ENCODE measurements at regions not wholly inside any gene's neighbourhood (a gene's known extent, or its start where the extent isn't known, plus 50 kb on each side); places are given as distances from the start of the nearest gene placed in this dataset.

DNA sequence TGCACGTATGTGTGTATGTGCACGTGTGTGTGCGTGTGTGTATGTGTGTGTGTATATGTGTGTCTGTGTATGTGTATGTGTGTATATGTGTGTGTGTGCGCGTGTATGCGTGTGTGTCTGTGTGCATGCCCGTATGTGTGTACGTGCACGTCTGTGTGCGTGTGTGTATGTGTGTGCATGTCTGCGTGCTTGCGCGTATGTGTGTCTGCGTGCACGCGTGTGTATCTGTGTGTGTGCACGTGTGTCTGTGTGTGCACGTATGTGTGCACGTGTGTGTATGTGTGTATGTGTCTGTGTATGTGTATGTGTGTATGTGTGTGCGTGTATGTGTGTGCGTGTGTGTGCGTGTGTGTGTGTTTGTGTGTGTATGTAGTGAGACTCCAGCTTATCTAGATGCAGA lies 97.5 kb upstream of the SPATS2L start:
- intact Hi-C loops (cut with DNase I) = no loop called here
- no peaks in the 10 kb centered on the region for H3K36me3 ChIP-seq
- H3K4me1 ChIP-seq = no peaks in the 10 kb centered on the region
- peaks cover 0 to 5% (median 0%) of the 10 kb centered on the region in 4 donors for H3K9me3 ChIP-seq
- no peaks in the 10 kb centered on the region for H3K27me3 ChIP-seq
- TF ChIP-seq, protein P1, sequence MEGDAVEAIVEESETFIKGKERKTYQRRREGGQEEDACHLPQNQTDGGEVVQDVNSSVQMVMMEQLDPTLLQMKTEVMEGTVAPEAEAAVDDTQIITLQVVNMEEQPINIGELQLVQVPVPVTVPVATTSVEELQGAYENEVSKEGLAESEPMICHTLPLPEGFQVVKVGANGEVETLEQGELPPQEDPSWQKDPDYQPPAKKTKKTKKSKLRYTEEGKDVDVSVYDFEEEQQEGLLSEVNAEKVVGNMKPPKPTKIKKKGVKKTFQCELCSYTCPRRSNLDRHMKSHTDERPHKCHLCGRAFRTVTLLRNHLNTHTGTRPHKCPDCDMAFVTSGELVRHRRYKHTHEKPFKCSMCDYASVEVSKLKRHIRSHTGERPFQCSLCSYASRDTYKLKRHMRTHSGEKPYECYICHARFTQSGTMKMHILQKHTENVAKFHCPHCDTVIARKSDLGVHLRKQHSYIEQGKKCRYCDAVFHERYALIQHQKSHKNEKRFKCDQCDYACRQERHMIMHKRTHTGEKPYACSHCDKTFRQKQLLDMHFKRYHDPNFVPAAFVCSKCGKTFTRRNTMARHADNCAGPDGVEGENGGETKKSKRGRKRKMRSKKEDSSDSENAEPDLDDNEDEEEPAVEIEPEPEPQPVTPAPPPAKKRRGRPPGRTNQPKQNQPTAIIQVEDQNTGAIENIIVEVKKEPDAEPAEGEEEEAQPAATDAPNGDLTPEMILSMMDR (IDR thresholded peaks at IDR 0.05) = no peak
- TF ChIP-seq EP300 (IDR thresholded peaks at IDR 0.05) (no peak), POLR2AphosphoS5 (IDR thresholded peaks at IDR 0.05) (no peak), POLR2A (IDR thresholded peaks at IDR 0.05; ENCODE audit: low read depth) (no peak)
- no peak for DNase-seq (ENCODE audit: extremely low spot score)
- H3K27ac ChIP-seq (replicated peaks in 1 of 4) = no peak overlapping the region
- no peak overlapping the region for H3K4me3 ChIP-seq
- WGBS = 80% methylated on average over 22 of the region's 22 CpGs

DNA sequence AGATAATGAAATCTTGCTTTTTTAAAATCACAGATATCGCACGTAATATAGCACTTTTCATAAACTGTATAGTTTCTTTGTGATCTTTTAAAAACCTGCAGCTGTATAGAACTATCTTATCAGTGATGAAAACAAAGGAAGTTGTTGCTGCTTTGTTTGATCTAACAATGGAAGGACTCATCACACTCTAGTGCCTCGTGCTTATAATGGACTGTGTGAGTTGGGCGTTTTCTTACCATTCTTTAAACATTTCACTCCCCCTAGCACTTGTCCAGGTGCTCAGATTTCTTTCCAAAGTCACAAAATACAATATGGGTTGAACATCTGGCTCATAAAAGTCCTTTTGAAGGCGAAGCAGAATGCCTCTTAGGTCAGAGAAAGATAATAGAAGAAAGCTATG lies 94.8 kb upstream of the SPATS2L start:
- H3K36me3 ChIP-seq = no peaks in the 10 kb centered on the region
- TF ChIP-seq, protein P1 (IDR thresholded peaks at IDR 0.05) = no peak
- no peak for TF ChIP-seq POLR2A (IDR thresholded peaks at IDR 0.05; ENCODE audit: low read depth)
- no peak for TF ChIP-seq EP300 (IDR thresholded peaks at IDR 0.05)
- no peak for TF ChIP-seq POLR2AphosphoS5 (IDR thresholded peaks at IDR 0.05)
- H3K27ac ChIP-seq (replicated peaks in 1 of 4) = no peak overlapping the region
- intact Hi-C loops (cut with DNase I) = no loop called here
- H3K27me3 ChIP-seq = no peaks in the 10 kb centered on the region
- no peak for DNase-seq (ENCODE audit: extremely low spot score)
- H3K4me1 ChIP-seq = no peaks in the 10 kb centered on the region
- 68% methylated on average over 5 of the region's 5 CpGs for WGBS
- H3K9me3 ChIP-seq = no peaks in the 10 kb centered on the region
- no peak overlapping the region for H3K4me3 ChIP-seq

DNA sequence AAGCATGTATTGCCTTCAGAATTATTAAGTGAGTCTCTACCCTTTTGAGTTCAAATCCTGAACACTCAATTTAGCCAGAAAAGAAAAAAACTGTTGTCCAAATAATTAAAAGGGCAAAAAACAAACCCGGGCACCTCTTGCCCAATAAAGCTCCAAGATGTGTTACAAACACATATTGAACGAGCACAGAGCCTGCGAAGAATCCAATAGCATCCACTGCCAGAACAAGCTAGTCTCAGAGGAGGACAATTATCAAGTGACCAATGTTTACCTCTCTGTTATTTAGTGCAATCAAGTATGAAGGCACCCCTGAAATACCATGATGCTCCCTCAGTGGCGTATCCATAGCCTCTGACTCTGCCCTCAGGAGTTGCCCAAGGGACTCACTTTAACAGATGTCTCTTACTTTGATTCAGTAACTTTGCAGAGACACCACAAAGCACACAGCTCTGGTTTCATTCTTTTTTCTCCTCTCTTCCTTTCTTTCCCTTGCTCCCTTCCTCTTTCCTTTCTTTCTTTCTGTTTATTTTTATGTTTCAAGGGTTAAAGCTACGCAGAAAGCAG lies 93.5 kb upstream of the SPATS2L start:
- H3K4me3 ChIP-seq = no peak overlapping the region
- 93% methylated on average over 5 of the region's 5 CpGs for WGBS
- no peak for DNase-seq (ENCODE audit: extremely low spot score)
- H3K36me3 ChIP-seq = no peaks in the 10 kb centered on the region
- TF ChIP-seq POLR2AphosphoS5 (IDR thresholded peaks at IDR 0.05) (no peak), POLR2A (IDR thresholded peaks at IDR 0.05; ENCODE audit: low read depth) (no peak), EP300 (IDR thresholded peaks at IDR 0.05) (no peak)
- H3K27me3 ChIP-seq = no peaks in the 10 kb centered on the region
- no peak overlapping the region for H3K27ac ChIP-seq (replicated peaks in 1 of 4)
- intact Hi-C loops (cut with DNase I) = no loop called here
- H3K4me1 ChIP-seq = no peaks in the 10 kb centered on the region
- H3K9me3 ChIP-seq = no peaks in the 10 kb centered on the region

DNA sequence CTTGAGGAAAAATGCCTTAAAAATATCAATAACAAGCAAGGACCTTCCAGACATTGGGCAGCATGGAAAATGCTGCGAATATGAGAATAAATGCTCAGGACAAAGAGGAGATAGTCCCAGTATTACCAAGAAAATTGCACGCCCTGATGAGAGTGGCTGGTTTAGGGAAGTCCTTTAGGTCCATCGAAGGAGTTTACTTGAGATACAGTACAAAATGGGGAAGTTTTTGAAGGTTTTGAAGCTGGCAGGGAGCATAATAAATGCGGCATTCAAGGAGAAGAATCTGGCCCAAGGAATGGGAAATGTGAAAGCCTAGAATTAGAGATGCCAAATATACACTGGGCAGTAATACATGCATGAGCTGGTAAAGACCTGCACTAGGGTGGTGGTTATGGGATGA lies 90.2 kb upstream of the SPATS2L start:
- no peak overlapping the region for H3K4me3 ChIP-seq
- 92% methylated on average over 4 of the region's 4 CpGs for WGBS
- no peak overlapping the region for H3K27ac ChIP-seq (replicated peaks in 1 of 4)
- intact Hi-C loops (cut with DNase I) = no loop called here
- no peak for DNase-seq (ENCODE audit: extremely low spot score)
- no peaks in the 10 kb centered on the region for H3K36me3 ChIP-seq
- no peaks in the 10 kb centered on the region for H3K27me3 ChIP-seq
- H3K9me3 ChIP-seq = no peaks in the 10 kb centered on the region
- TF ChIP-seq POLR2AphosphoS5 (IDR thresholded peaks at IDR 0.05) (no peak), POLR2A (IDR thresholded peaks at IDR 0.05; ENCODE audit: low read depth) (no peak), EP300 (IDR thresholded peaks at IDR 0.05) (no peak)
- TF ChIP-seq, protein P1 (IDR thresholded peaks at IDR 0.05) = no peak
- H3K4me1 ChIP-seq = no peaks in the 10 kb centered on the region

DNA sequence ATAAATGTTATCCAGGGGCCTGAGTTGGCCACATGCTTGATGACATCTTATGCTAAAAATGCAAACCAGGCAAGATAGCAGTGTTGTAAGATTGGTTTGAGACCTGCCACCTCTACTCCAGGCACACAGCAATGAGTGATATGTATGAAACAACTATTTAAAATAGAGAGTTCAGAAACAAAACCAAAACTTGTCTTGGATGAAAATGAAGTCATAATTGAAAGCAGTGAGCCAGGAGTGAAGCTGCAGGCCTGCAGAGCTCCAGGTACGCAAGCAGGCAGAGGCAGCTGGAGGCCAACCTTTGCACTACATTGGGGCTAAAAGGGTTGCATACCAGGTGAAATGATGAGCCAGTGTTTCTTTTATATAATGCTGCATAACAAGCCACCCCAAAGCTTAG lies 89.2 kb upstream of the SPATS2L start:
- DNase-seq (ENCODE audit: extremely low spot score) = no peak
- TF ChIP-seq, protein P1 (IDR thresholded peaks at IDR 0.05) = no peak
- no peak for TF ChIP-seq EP300 (IDR thresholded peaks at IDR 0.05)
- no peak for TF ChIP-seq POLR2AphosphoS5 (IDR thresholded peaks at IDR 0.05)
- no peak for TF ChIP-seq POLR2A (IDR thresholded peaks at IDR 0.05; ENCODE audit: low read depth)
- Histone ChIP-seq H3K4me1 (no peaks in the 10 kb centered on the region), H3K27me3 (no peaks in the 10 kb centered on the region), H3K27ac (replicated peaks in 1 of 4) (no peak overlapping the region), H3K4me3 (no peak overlapping the region), H3K36me3 (no peaks in the 10 kb centered on the region), H3K9me3 (no peaks in the 10 kb centered on the region)
- 100% methylated on average over 1 of the region's 1 CpG for WGBS
- intact Hi-C loops (cut with DNase I) = no loop called here

All from esophagus muscularis mucosa (tissue), 4 donors.